NCI-H146 treated with DMSO at 0.1 percent for 48 hours (cell line): ENCODE measurements at regions not wholly inside any gene's neighbourhood (a gene's known extent, or its start where the extent isn't known, plus 50 kb on each side); places are given as distances from the start of the nearest gene placed in this dataset.

Experiments
- DNase-seq: peaks from one replicate; lab custom pipeline; 2025; ENCODE audit not compliant: unreplicated experiment; lab: John Stamatoyannopoulos, UW

- DNase-seq: no peak
Observed at GRCh38 chr17:72338847-72339790, 218.3 kb downstream of the SOX9 start.

GRCh38 chr17:72340836-72341235 lies 220.0 kb downstream of the SOX9 start:
- DNase-seq: no peak

GRCh38 chr17:72342061-72342460 lies 221.2 kb downstream of the SOX9 start:
- no peak for DNase-seq

GRCh38 chr17:72342627-72343527 lies 222.1 kb downstream of the SOX9 start:
- DNase-seq: no peak

- no peak for DNase-seq
Observed at GRCh38 chr17:72343911-72344310, 223.1 kb downstream of the SOX9 start.

GRCh38 chr17:72344613-72345012 lies 223.8 kb downstream of the SOX9 start:
- no peak for DNase-seq

- no peak for DNase-seq
Observed at GRCh38 chr17:72345088-72345487, 224.3 kb downstream of the SOX9 start.

GRCh38 chr17:72345536-72345935 lies 224.7 kb downstream of the SOX9 start:
- no peak for DNase-seq

- peak; percentile 54 for DNase-seq
Observed at GRCh38 chr17:72346306-72346705, 225.5 kb downstream of the SOX9 start.

GRCh38 chr17:72349011-72349410 lies 228.2 kb downstream of the SOX9 start:
- no peak for DNase-seq

GRCh38 chr17:72349491-72349995 lies 228.7 kb downstream of the SOX9 start:
- no peak for DNase-seq

- no peak for DNase-seq
Observed at GRCh38 chr17:72350073-72350472, 229.3 kb downstream of the SOX9 start.

GRCh38 chr17:72351365-72351764 lies 230.5 kb downstream of the SOX9 start:
- DNase-seq: no peak

GRCh38 chr17:72351884-72352346 lies 231.1 kb downstream of the SOX9 start:
- no peak for DNase-seq

GRCh38 chr17:72353502-72353901 lies 232.7 kb downstream of the SOX9 start:
- peak; percentile 23 for DNase-seq

- DNase-seq: no peak
Observed at GRCh38 chr17:72354071-72354470, 233.3 kb downstream of the SOX9 start.

- no peak for DNase-seq
Observed at GRCh38 chr17:72357764-72358365, 237.0 kb downstream of the SOX9 start.

GRCh38 chr17:72358465-72358864 lies 237.6 kb downstream of the SOX9 start:
- no peak for DNase-seq

- DNase-seq: no peak
Observed at GRCh38 chr17:72359274-72359673, 238.5 kb downstream of the SOX9 start.

GRCh38 chr17:72359811-72360210 lies 239.0 kb downstream of the SOX9 start:
- DNase-seq: no peak

- no peak for DNase-seq
Observed at GRCh38 chr17:72360386-72360940, 239.6 kb downstream of the SOX9 start.
